Neural progenitor cell (in vitro differentiated cells): ENCODE measurements at regions not wholly inside any gene's neighbourhood (a gene's known extent, or its start where the extent isn't known, plus 50 kb on each side); places are given as distances from the start of the nearest gene placed in this dataset.

ENCODE experiments used
- EZH2 ChIP-seq: fragments of 200-600 bp; sonication (generic); IDR thresholded peaks from 2 replicates; pipeline ENCODE4 v1.6.1; 2017; ENCODE audit warnings: antibody characterized with exemption, mild to moderate bottlenecking, moderate library complexity
- EZH2phosphoT487 ChIP-seq: fragments of 200-600 bp; sonication (generic); IDR thresholded peaks from 2 replicates; pipeline ENCODE4 v1.6.1; 2017; ENCODE audit warnings: antibody characterized with exemption
- TF ChIP-seq, protein P1 (sequence below): fragments of 200-600 bp; sonication (generic); IDR thresholded peaks from 2 replicates; pipeline ENCODE4 v1.5.1; 2017; ENCODE audit warnings: antibody characterized with exemption, mild to moderate bottlenecking

- TF ChIP-seq, protein P1, sequence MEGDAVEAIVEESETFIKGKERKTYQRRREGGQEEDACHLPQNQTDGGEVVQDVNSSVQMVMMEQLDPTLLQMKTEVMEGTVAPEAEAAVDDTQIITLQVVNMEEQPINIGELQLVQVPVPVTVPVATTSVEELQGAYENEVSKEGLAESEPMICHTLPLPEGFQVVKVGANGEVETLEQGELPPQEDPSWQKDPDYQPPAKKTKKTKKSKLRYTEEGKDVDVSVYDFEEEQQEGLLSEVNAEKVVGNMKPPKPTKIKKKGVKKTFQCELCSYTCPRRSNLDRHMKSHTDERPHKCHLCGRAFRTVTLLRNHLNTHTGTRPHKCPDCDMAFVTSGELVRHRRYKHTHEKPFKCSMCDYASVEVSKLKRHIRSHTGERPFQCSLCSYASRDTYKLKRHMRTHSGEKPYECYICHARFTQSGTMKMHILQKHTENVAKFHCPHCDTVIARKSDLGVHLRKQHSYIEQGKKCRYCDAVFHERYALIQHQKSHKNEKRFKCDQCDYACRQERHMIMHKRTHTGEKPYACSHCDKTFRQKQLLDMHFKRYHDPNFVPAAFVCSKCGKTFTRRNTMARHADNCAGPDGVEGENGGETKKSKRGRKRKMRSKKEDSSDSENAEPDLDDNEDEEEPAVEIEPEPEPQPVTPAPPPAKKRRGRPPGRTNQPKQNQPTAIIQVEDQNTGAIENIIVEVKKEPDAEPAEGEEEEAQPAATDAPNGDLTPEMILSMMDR: no peak
- no peak for TF ChIP-seq EZH2
- no peak for TF ChIP-seq EZH2phosphoT487
Measured at GRCh38 chr20:21900431-21900830, 195.0 kb downstream of the PAX1 start.
